ENCODE measurements at regions not wholly inside any gene's neighbourhood (a gene's known extent, or its start where the extent isn't known, plus 50 kb on each side); places are given as distances from the start of the nearest gene placed in this dataset.

DNA sequence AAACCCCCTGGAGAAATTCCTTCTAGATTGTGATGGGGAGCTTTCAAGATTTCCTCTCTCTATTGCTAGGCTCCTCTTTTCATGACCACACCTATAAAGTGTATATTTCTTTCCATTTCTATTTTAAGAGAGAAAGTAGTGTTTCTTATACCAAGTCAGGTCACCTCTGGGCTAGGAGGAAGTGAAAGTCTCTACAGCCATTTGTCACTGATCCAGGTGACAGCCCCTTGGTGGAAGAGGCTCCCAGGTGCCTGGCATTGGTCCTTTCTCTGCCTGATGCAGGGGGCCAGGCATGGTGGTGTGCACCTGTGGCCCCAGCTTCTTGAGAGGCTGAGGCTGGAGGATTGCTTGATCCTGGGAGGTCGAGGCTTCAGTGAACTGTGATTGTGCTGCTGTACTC is 64.7 kb downstream of the DHCR7 start (continued):
- TF ChIP-seq, protein P1, sequence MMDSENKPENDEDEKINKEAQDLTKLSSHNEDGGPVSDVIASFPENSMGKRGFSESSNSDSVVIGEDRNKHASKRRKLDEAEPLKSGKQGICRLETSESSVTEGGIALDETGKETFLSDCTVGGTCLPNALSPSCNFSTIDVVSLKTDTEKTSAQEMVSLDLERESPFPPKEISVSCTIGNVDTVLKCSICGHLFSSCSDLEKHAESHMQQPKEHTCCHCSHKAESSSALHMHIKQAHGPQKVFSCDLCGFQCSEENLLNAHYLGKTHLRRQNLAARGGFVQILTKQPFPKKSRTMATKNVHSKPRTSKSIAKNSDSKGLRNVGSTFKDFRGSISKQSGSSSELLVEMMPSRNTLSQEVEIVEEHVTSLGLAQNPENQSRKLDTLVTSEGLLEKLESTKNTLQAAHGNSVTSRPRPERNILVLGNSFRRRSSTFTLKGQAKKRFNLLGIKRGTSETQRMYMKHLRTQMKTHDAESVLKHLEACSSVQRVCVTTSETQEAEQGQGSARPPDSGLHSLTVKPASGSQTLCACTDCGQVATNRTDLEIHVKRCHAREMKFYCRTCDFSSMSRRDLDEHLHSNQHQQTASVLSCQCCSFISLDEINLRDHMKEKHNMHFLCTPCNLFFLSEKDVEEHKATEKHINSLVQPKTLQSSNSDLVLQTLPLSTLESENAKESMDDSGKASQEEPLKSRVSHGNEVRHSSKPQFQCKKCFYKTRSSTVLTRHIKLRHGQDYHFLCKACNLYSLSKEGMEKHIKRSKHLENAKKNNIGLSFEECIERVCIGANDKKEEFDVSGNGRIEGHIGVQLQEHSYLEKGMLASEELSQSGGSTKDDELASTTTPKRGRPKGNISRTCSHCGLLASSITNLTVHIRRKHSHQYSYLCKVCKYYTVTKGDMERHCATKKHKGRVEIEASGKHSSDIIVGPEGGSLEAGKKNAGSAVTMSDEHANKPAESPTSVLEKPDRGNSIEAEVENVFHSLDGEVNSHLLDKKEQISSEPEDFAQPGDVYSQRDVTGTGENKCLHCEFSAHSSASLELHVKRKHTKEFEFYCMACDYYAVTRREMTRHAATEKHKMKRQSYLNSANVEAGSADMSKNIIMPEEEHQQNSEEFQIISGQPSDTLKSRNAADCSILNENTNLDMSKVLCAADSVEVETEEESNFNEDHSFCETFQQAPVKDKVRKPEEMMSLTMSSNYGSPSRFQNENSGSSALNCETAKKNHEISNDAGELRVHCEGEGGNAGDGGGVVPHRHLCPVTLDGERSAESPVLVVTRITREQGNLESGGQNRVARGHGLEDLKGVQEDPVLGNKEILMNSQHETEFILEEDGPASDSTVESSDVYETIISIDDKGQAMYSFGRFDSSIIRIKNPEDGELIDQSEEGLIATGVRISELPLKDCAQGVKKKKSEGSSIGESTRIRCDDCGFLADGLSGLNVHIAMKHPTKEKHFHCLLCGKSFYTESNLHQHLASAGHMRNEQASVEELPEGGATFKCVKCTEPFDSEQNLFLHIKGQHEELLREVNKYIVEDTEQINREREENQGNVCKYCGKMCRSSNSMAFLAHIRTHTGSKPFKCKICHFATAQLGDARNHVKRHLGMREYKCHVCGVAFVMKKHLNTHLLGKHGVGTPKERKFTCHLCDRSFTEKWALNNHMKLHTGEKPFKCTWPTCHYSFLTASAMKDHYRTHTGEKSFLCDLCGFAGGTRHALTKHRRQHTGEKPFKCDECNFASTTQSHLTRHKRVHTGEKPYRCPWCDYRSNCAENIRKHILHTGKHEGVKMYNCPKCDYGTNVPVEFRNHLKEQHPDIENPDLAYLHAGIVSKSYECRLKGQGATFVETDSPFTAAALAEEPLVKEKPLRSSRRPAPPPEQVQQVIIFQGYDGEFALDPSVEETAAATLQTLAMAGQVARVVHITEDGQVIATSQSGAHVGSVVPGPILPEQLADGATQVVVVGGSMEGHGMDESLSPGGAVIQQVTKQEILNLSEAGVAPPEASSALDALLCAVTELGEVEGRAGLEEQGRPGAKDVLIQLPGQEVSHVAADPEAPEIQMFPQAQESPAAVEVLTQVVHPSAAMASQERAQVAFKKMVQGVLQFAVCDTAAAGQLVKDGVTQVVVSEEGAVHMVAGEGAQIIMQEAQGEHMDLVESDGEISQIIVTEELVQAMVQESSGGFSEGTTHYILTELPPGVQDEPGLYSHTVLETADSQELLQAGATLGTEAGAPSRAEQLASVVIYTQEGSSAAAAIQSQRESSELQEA (IDR thresholded peaks at IDR 0.05; ENCODE audit: low read depth), result no peak
- TF ChIP-seq, protein P2, sequence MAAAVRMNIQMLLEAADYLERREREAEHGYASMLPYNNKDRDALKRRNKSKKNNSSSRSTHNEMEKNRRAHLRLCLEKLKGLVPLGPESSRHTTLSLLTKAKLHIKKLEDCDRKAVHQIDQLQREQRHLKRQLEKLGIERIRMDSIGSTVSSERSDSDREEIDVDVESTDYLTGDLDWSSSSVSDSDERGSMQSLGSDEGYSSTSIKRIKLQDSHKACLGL (CRISPR knock-in tag; IDR thresholded peaks at IDR 0.05; ENCODE audit: borderline replicate concordance, poor library complexity, severe bottlenecking), result no peak
